ENCODE measurements at regions not wholly inside any gene's neighbourhood (a gene's known extent, or its start where the extent isn't known, plus 50 kb on each side); places are given as distances from the start of the nearest gene placed in this dataset.

DNA sequence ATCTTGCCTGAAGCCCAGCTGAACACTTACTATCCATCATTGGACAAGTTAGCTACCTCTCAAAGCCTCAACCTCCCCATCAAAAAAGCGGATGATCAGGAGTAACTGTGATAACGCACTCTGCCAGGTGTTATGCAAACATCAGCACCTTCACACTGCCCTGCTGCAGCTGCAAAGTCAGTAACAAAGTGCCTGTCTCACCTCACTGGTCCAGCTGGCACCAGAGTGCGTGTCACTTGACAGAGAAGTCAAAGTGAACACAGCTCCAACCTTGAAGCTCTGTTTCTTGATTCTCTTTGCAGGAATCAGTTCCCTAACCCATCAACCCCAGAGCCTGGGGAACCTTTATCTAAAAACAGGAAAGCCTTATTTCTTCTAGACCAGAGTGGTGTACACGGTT, 413.6 kb downstream of the CTTN start:
- TF ChIP-seq POLR2A (IDR thresholded peaks at IDR 0.05; ENCODE audit: low read length) = no peak
- no peak for TF ChIP-seq GATA1 (IDR thresholded peaks at IDR 0.05; ENCODE audit: low read depth, low read length)

All from erythroblast (primary cell).